HG02870 (cell line): ENCODE measurements at regions not wholly inside any gene's neighbourhood (a gene's known extent, or its start where the extent isn't known, plus 50 kb on each side); places are given as distances from the start of the nearest gene placed in this dataset.

Source experiments
- ATAC-seq: cut with Tn5 transposase; IDR thresholded peaks from one replicate; pipeline ENCODE4 v1.9.1; 2021; ENCODE audit warnings: mild to moderate bottlenecking, moderate library complexity; ENCODE audit not compliant: unreplicated experiment

GRCh38 chr1:68551459-68551858 is 54.6 kb upstream of the DEPDC1 start:
- ATAC-seq, result no peak

DNA sequence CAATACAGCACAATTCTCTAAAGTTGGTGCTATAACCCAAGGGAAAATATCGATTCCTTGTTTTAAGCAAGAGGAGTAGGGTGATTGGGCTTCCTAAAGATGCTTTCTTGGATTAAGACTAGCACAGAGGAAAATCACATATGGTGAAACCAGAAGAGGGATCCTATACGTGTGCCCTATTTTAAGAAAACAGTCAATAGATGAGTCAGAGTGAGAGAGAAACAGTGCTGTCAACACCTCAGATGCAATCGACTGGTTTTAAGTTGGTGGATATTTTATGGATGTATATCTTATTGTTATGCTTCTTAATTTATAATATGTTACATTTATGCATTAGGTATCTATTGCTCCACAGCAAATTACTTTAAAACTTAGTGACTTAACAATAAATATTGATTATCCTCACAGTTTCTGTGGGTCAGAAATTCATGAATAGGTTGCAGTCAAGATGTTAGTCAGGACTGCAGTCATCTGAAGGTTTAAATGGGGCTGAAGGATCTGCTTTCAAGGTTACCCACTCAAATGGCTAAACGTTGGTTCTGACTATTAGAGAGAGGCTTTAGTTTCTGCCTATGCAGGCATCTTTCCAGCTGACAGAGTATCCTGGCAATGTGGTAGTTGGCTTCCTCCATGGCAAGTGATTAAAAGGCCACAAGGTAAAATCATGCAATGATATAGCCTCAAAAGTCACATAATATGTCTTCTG is 61.6 kb upstream of the DEPDC1 start:
- ATAC-seq, result no peak

DNA sequence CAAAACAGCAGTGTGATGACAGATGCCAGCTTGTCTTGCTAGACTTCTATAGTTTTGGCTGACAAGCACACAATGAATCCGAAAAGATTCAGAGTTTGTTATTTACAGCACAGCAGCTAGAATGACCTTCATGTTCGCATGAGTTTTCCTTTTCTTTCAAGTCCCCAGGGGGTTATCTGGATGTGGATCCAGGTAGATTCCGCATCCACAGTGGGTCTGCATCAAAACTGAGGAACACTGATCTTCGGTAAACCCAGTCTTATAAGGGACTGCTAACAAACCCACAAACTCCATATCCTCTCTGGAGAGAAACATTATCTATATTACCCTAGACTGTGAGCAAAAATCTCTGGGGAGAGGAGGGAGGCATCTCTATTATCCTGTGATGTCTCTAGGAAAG is 69.0 kb upstream of the DEPDC1 start:
- no peak for ATAC-seq

GRCh38 chr1:68570871-68571270 is 74.0 kb upstream of the DEPDC1 start:
- ATAC-seq, result no peak

- no peak for ATAC-seq
These were observed 74.8 kb upstream of the DEPDC1 start for GRCh38 chr1:68571454-68572235.

- no peak for ATAC-seq
These were observed 88.5 kb upstream of the DEPDC1 start for GRCh38 chr1:68585351-68585750.

GRCh38 chr1:68586766-68587165 is 89.9 kb upstream of the DEPDC1 start:
- ATAC-seq, result no peak

- ATAC-seq, result no peak
These were observed 91.4 kb upstream of the DEPDC1 start for GRCh38 chr1:68588304-68588703.

DNA sequence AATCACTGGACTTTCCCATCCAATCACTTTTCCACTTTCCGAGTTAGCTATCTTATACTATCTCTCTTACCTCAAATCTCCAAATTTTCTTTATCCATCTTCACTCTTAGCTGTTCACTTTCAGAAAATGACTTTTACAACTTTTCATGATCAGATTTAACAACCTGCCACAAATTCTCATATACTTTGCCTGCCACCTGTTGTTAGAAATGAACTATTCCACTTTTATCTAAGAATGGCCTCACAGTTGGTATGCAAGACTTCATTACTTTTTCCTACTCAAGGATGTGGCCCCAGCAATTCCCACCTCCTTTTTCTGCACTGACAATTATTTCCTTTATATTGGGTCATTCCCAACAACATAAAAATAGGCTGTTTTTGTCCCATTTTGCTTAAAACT is 93.6 kb upstream of the DEPDC1 start:
- ATAC-seq, result no peak

DNA sequence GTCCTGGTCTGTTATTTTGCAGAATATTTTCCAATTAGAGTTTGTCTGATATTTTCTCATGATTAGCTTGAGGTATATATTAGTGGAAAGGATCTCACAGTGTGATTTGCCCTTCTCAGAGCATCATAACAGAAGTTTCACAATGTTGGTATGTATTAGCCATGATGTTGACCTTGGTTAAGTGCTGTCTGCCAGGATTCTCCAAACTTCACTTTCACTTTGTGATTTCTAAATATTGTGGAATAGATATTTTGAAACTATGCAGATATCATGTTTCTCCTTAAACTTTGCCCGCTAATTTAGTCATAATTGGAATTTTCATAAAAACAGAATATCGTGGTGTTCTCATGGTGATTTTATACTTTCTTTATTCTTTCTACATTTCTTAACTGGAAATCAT is 98.0 kb upstream of the DEPDC1 start:
- no peak for ATAC-seq

DNA sequence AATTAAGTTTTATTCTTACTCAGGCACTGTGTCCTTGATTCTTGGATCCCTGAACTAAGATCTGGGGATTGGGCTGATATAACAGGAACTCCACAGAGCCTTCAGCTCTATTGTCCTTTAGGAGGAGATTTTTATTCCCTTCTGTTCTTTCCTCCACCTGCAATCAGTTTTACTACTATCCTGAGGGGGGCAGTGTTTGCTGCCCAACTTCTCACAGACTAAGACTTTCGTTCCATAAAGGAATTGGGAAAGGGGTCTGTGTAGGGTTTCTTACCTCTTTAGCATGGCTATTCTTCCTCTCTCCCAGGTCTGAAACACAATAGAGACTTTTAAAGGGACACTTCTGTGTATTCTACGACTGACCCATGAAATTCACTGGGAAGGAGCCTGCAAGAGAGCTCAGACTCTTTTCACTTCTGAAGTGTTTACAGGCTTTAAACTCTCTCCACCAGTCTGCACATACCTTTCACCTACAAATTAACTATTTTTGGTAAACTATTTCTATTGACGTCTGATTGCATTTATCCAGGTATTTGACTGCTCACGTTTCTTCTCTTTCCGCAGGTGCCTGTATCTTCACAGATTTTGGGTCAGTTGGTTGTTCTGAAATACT is 103.3 kb upstream of the DEPDC1 start:
- no peak for ATAC-seq

- ATAC-seq, result no peak
These were observed 111.4 kb upstream of the DEPDC1 start for GRCh38 chr1:68608289-68608688.

DNA sequence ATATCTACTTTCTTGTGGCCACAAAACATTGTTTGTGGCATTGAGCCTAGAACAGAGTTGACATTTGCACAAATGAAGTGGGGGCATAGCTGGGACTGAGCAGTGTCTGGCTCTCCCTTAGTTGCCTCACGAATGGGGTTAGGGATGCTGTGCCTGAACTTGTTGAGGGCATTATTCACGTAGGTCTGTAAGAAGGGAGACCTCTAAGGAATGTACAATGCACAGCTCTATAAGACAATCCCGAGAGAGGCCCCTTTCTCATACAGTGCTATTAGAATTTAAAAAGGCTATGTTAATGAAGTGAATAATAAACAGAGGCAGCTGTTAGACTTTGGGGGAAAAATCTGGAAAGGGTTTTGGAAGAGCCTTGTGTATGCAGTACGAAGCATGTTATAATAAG is 118.4 kb upstream of the DEPDC1 start:
- ATAC-seq, result no peak

- no peak for ATAC-seq
These were observed 121.1 kb upstream of the DEPDC1 start for GRCh38 chr1:68617942-68618341.

- ATAC-seq, result no peak
These were observed 123.7 kb upstream of the DEPDC1 start for GRCh38 chr1:68620571-68620970.

- no peak for ATAC-seq
These were observed 126.8 kb upstream of the DEPDC1 start for GRCh38 chr1:68623700-68624099.

DNA sequence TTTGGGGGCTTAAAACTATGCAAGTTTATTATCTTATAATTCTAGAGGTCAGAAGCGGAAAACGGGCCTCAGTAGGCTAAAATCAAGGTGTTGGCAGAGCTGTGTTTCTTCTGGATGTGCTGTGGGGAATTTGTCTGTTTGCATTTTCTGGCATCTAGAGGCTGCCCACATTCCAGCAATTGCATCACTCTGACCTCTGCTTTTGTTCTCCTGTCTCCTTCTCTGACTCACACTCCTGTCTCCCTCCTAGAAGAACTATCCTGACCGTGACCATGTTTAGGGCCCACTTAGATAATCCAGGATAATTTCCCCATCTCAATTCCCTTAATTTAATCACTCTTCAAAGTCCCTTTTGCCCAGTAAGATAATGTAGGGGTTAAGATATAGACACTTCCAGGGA is 127.4 kb upstream of the DEPDC1 start:
- no peak for ATAC-seq

GRCh38 chr1:68625624-68626023 is 128.7 kb upstream of the DEPDC1 start:
- ATAC-seq, result no peak

DNA sequence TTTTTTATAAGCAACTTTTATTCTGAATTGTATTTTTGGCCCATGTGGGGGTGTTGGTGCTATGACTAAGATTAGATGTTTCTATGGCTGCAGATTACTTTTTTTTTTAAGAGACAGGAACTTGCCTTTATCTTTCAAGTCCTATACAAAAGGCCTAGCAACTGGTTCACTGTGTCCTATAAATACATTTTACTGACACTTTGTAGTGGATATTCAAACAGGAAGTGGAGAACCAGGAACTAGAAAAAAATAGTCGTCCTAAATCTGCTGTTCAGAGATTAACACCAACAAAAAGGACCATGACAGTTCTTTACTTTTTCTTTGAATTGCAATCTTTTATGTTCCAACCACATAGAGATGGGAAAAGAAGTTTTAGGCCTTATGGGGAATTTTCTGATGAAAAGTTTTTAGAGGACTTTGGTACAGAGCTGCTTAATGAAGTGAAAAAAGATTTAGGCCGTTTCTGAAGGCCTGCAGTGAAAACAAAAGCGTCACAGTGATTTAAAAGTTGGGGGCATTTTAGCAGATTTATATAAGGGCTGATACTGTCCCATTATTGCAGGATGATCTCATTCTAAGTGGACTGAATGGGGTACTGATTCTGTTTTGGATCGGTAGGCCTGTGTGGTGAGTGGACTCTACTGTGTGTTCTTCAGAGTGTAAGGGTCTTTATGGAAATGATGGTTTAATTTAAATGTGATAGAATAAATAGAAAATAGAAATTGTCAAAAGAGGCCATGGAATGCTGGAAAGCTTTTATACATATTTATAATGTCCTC is 136.4 kb upstream of the DEPDC1 start:
- ATAC-seq, result no peak

DNA sequence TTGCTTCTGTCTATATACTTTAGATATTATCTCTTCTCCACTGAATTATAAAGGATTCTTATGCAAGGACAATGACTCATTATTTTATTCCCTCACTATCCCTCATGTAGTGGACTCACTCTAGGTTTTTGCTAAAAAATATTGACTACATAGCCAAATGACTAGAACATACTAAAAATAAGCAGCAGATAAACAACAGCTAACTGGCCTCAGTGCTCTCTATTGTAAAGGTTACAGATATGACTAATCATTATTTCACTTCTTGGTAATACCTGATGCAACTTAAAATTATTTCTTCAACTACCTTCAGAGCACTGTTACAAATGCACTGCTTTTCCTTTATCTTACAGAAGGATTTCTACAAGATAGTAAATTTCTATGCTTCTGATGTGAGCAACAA is 147.6 kb upstream of the DEPDC1 start:
- peak; percentile 76 for ATAC-seq

- no peak for ATAC-seq
These were observed 154.2 kb upstream of the DEPDC1 start for GRCh38 chr1:68651115-68651514.
